HG03139 (cell line): ENCODE measurements at regions not wholly inside any gene's neighbourhood (a gene's known extent, or its start where the extent isn't known, plus 50 kb on each side); places are given as distances from the start of the nearest gene placed in this dataset.
A peak's percentile ranks its signal among the peaks of the same experiment; 100 is the strongest.

Source experiments
- ATAC-seq: cut with Tn5 transposase; IDR thresholded peaks from one replicate; pipeline ENCODE4 v1.9.1; 2021; ENCODE audit not compliant: unreplicated experiment

GRCh38 chr3:28940530-28940929 is 340.3 kb upstream of the RBMS3 start:
- peak; percentile 74 for ATAC-seq

GRCh38 chr3:28940994-28941393 is 339.9 kb upstream of the RBMS3 start:
- ATAC-seq: no peak

GRCh38 chr3:28947061-28947460 is 333.8 kb upstream of the RBMS3 start:
- no peak for ATAC-seq

- ATAC-seq: no peak
Measured at GRCh38 chr3:28947751-28948150, 333.1 kb upstream of the RBMS3 start.

- ATAC-seq: no peak
Measured at GRCh38 chr3:28948685-28949084, 332.2 kb upstream of the RBMS3 start.

GRCh38 chr3:28949580-28949979 is 331.3 kb upstream of the RBMS3 start:
- no peak for ATAC-seq

- no peak for ATAC-seq
Measured at GRCh38 chr3:28950614-28951013, 330.3 kb upstream of the RBMS3 start.

- ATAC-seq: no peak
Measured at GRCh38 chr3:28951772-28952556, 328.9 kb upstream of the RBMS3 start.

GRCh38 chr3:28958656-28959055 is 322.2 kb upstream of the RBMS3 start:
- no peak for ATAC-seq

GRCh38 chr3:28971156-28971555 is 309.7 kb upstream of the RBMS3 start:
- no peak for ATAC-seq

- peak; percentile 60 for ATAC-seq
Measured at GRCh38 chr3:28972921-28973320, 307.9 kb upstream of the RBMS3 start.

GRCh38 chr3:28973609-28974008 is 307.3 kb upstream of the RBMS3 start:
- no peak for ATAC-seq

GRCh38 chr3:28978092-28978491 is 302.8 kb upstream of the RBMS3 start:
- no peak for ATAC-seq

- no peak for ATAC-seq
Measured at GRCh38 chr3:28980131-28980530, 300.7 kb upstream of the RBMS3 start.

- no peak for ATAC-seq
Measured at GRCh38 chr3:28980631-28981030, 300.2 kb upstream of the RBMS3 start.

GRCh38 chr3:28982906-28983305 is 298.0 kb upstream of the RBMS3 start:
- ATAC-seq: peak; percentile 88

GRCh38 chr3:28986922-28987321 is 293.9 kb upstream of the RBMS3 start:
- ATAC-seq: no peak

GRCh38 chr3:28989646-28990089 is 291.2 kb upstream of the RBMS3 start:
- ATAC-seq: peak; percentile 86

- no peak for ATAC-seq
Measured at GRCh38 chr3:28994161-28994905, 286.5 kb upstream of the RBMS3 start.

GRCh38 chr3:29004885-29005599 is 275.8 kb upstream of the RBMS3 start:
- ATAC-seq: peak; percentile 99

- no peak for ATAC-seq
Measured at GRCh38 chr3:29005862-29006261, 275.0 kb upstream of the RBMS3 start.

GRCh38 chr3:29011441-29011840 is 269.4 kb upstream of the RBMS3 start:
- ATAC-seq: no peak
